Activated CD4-positive, alpha-beta memory T cell treated with anti-CD3 and anti-CD28 coated beads, Interleukin-2, amount 10 ng/mL, durations not matched to agents 7 days and 5 days (primary cell): ENCODE measurements at regions not wholly inside any gene's neighbourhood (a gene's known extent, or its start where the extent isn't known, plus 50 kb on each side); places are given as distances from the start of the nearest gene placed in this dataset.

Source experiments
- CTCF ChIA-PET: fragments of 350-600 bp; sonication (Branson Sonifier 250); formaldehyde crosslinking; loops from one replicate; lab custom pipeline; 2021; ENCODE audit warnings: antibody characterized with exemption, inconsistent platforms; lab: Charles Lee
- POLR2A ChIA-PET: fragments of 350-600 bp; sonication (Branson Sonifier 250); formaldehyde crosslinking; loops from one replicate; lab custom pipeline; 2021; ENCODE audit warnings: antibody characterized with exemption; lab: Charles Lee
- DNase-seq: peaks from one replicate; pipeline ENCODE4 v3.0.0-alpha.2; 2020
- H3K27ac Mint-ChIP-seq: one replicate; pipeline ENCODE4 v1.8.0; 2021; ENCODE audit warnings: mild to moderate bottlenecking, mixed read lengths
- H3K27me3 Mint-ChIP-seq: one replicate; pipeline ENCODE4 v1.8.0; 2021; ENCODE audit warnings: mixed read lengths
- H3K36me3 Mint-ChIP-seq: one replicate; pipeline ENCODE4 v1.8.0; 2021; ENCODE audit warnings: low read depth, mixed read lengths
- H3K4me1 Mint-ChIP-seq: one replicate; pipeline ENCODE4 v1.8.0; 2021; ENCODE audit warnings: mixed read lengths
- H3K4me3 Mint-ChIP-seq: one replicate; pipeline ENCODE4 v1.8.0; 2021; ENCODE audit warnings: mild to moderate bottlenecking, mixed read lengths
- H3K9me3 Mint-ChIP-seq: one replicate; pipeline ENCODE4 v1.8.0; 2021; ENCODE audit warnings: mixed read lengths

- H3K4me1 Mint-ChIP-seq: no peaks in the 10 kb centered on the region
- H3K36me3 Mint-ChIP-seq: no peaks in the 10 kb centered on the region
- no peak overlapping the region for H3K4me3 Mint-ChIP-seq
- H3K9me3 Mint-ChIP-seq: peaks cover 16% of the 10 kb centered on the region
- CTCF ChIA-PET: no interaction called here
- no peak for DNase-seq
- H3K27me3 Mint-ChIP-seq: no peaks in the 10 kb centered on the region
- POLR2A ChIA-PET: no interaction called here
- H3K27ac Mint-ChIP-seq: no peak overlapping the region
These were observed 793.5 kb upstream of the NOVA1 start for GRCh38 chr14:27391331-27391730.

- Mint-ChIP-seq H3K4me3 (no peak overlapping the region), H3K4me1 (no peaks in the 10 kb centered on the region), H3K9me3 (peaks cover 16% of the 10 kb centered on the region), H3K36me3 (no peaks in the 10 kb centered on the region), H3K27ac (no peak overlapping the region), H3K27me3 (no peaks in the 10 kb centered on the region)
- POLR2A ChIA-PET: no interaction called here
- CTCF ChIA-PET: no interaction called here
- no peak for DNase-seq
These were observed 794.3 kb upstream of the NOVA1 start for GRCh38 chr14:27392153-27392552.

- ChIA-PET CTCF (no interaction called here), POLR2A (no interaction called here)
These were observed 812.1 kb upstream of the NOVA1 start for GRCh38 chr14:27409944-27410343.

GRCh38 chr14:27410981-27411380, 813.1 kb upstream of the NOVA1 start:
- CTCF ChIA-PET: no interaction called here
- H3K27me3 Mint-ChIP-seq: no peaks in the 10 kb centered on the region
- H3K4me3 Mint-ChIP-seq: no peak overlapping the region
- H3K27ac Mint-ChIP-seq: no peak overlapping the region
- POLR2A ChIA-PET: no interaction called here
- no peaks in the 10 kb centered on the region for H3K36me3 Mint-ChIP-seq
- H3K9me3 Mint-ChIP-seq: peaks cover 12% of the 10 kb centered on the region
- no peaks in the 10 kb centered on the region for H3K4me1 Mint-ChIP-seq
- no peak for DNase-seq

More at GRCh38 chr14:27409944-27410343, 812.1 kb upstream of the NOVA1 start:
- Mint-ChIP-seq H3K27ac (no peak overlapping the region), H3K36me3 (no peaks in the 10 kb centered on the region), H3K27me3 (no peaks in the 10 kb centered on the region), H3K4me1 (no peaks in the 10 kb centered on the region), H3K4me3 (no peak overlapping the region), H3K9me3 (peaks cover 12% of the 10 kb centered on the region)
- no peak for DNase-seq

- CTCF ChIA-PET: no interaction called here
These were observed 830.0 kb upstream of the NOVA1 start for GRCh38 chr14:27427796-27428195.

GRCh38 chr14:27435923-27436670, 838.3 kb upstream of the NOVA1 start:
- CTCF ChIA-PET: no interaction called here
- Mint-ChIP-seq H3K27ac (no peak overlapping the region), H3K27me3 (no peaks in the 10 kb centered on the region), H3K4me3 (no peak overlapping the region), H3K4me1 (no peaks in the 10 kb centered on the region), H3K36me3 (no peaks in the 10 kb centered on the region), H3K9me3 (peaks cover 8% of the 10 kb centered on the region)
- DNase-seq: no peak
- POLR2A ChIA-PET: no interaction called here

More at GRCh38 chr14:27427796-27428195, 830.0 kb upstream of the NOVA1 start:
- DNase-seq: no peak
- peaks cover 2% of the 10 kb centered on the region for H3K9me3 Mint-ChIP-seq
- no peak overlapping the region for H3K4me3 Mint-ChIP-seq
- no peaks in the 10 kb centered on the region for H3K36me3 Mint-ChIP-seq
- no peak overlapping the region for H3K27ac Mint-ChIP-seq
- POLR2A ChIA-PET: no interaction called here
- no peaks in the 10 kb centered on the region for H3K4me1 Mint-ChIP-seq
- H3K27me3 Mint-ChIP-seq: no peaks in the 10 kb centered on the region

- Mint-ChIP-seq H3K9me3 (peaks cover 9% of the 10 kb centered on the region), H3K27ac (no peak overlapping the region), H3K4me3 (no peak overlapping the region), H3K36me3 (no peaks in the 10 kb centered on the region), H3K4me1 (no peaks in the 10 kb centered on the region), H3K27me3 (no peaks in the 10 kb centered on the region)
- ChIA-PET POLR2A (no interaction called here), CTCF (no interaction called here)
- no peak for DNase-seq
These were observed 886.8 kb upstream of the NOVA1 start for GRCh38 chr14:27484633-27485032.

GRCh38 chr14:27485193-27485592, 887.4 kb upstream of the NOVA1 start:
- ChIA-PET POLR2A (no interaction called here), CTCF (no interaction called here)
- Mint-ChIP-seq H3K36me3 (no peaks in the 10 kb centered on the region), H3K4me3 (no peak overlapping the region), H3K27ac (no peak overlapping the region), H3K4me1 (no peaks in the 10 kb centered on the region), H3K9me3 (peaks cover 9% of the 10 kb centered on the region), H3K27me3 (no peaks in the 10 kb centered on the region)
- DNase-seq: no peak

- DNase-seq: no peak
- ChIA-PET CTCF (no interaction called here), POLR2A (no interaction called here)
- Mint-ChIP-seq H3K4me3 (no peak overlapping the region), H3K27ac (no peak overlapping the region), H3K9me3 (peaks cover 38% of the 10 kb centered on the region), H3K27me3 (no peaks in the 10 kb centered on the region), H3K36me3 (no peaks in the 10 kb centered on the region), H3K4me1 (no peaks in the 10 kb centered on the region)
These were observed 908.4 kb upstream of the NOVA1 start for GRCh38 chr14:27506272-27506671.

GRCh38 chr14:27528328-27528727, 930.5 kb upstream of the NOVA1 start:
- POLR2A ChIA-PET: no interaction called here
- no peaks in the 10 kb centered on the region for H3K4me1 Mint-ChIP-seq
- no peaks in the 10 kb centered on the region for H3K27me3 Mint-ChIP-seq

GRCh38 chr14:27536748-27537147, 938.9 kb upstream of the NOVA1 start:
- no peaks in the 10 kb centered on the region for H3K36me3 Mint-ChIP-seq
- H3K27ac Mint-ChIP-seq: no peak overlapping the region
- no peak overlapping the region for H3K4me3 Mint-ChIP-seq
- no peaks in the 10 kb centered on the region for H3K27me3 Mint-ChIP-seq
- ChIA-PET POLR2A (no interaction called here), CTCF (no interaction called here)
- H3K4me1 Mint-ChIP-seq: no peaks in the 10 kb centered on the region
- no peak for DNase-seq
- H3K9me3 Mint-ChIP-seq: peaks cover 9% of the 10 kb centered on the region

More at GRCh38 chr14:27528328-27528727, 930.5 kb upstream of the NOVA1 start:
- Mint-ChIP-seq H3K27ac (no peak overlapping the region), H3K4me3 (no peak overlapping the region), H3K9me3 (peaks cover 13% of the 10 kb centered on the region), H3K36me3 (no peaks in the 10 kb centered on the region)
- CTCF ChIA-PET: no interaction called here
- no peak for DNase-seq

- CTCF ChIA-PET: no interaction called here
- Mint-ChIP-seq H3K36me3 (no peaks in the 10 kb centered on the region), H3K27ac (no peak overlapping the region), H3K27me3 (no peaks in the 10 kb centered on the region), H3K4me3 (no peak overlapping the region), H3K4me1 (no peaks in the 10 kb centered on the region), H3K9me3 (peaks cover 14% of the 10 kb centered on the region)
- no peak for DNase-seq
- POLR2A ChIA-PET: no interaction called here
These were observed 948.3 kb upstream of the NOVA1 start for GRCh38 chr14:27546111-27546510.

GRCh38 chr14:27553790-27554189, 956.0 kb upstream of the NOVA1 start:
- H3K36me3 Mint-ChIP-seq: no peaks in the 10 kb centered on the region
- ChIA-PET CTCF (no interaction called here), POLR2A (no interaction called here)
- no peak overlapping the region for H3K27ac Mint-ChIP-seq
- no peak overlapping the region for H3K4me3 Mint-ChIP-seq
- no peak for DNase-seq
- peaks cover 5% of the 10 kb centered on the region for H3K9me3 Mint-ChIP-seq
- no peaks in the 10 kb centered on the region for H3K4me1 Mint-ChIP-seq
- no peaks in the 10 kb centered on the region for H3K27me3 Mint-ChIP-seq

GRCh38 chr14:27557445-27557844, 959.6 kb upstream of the NOVA1 start:
- Mint-ChIP-seq H3K4me3 (no peak overlapping the region), H3K4me1 (no peaks in the 10 kb centered on the region), H3K9me3 (peaks cover 5% of the 10 kb centered on the region), H3K27ac (no peak overlapping the region), H3K27me3 (no peaks in the 10 kb centered on the region), H3K36me3 (no peaks in the 10 kb centered on the region)
- DNase-seq: no peak
- POLR2A ChIA-PET: no interaction called here
- CTCF ChIA-PET: no interaction called here
